Erythroblast (primary cell): ENCODE measurements at regions not wholly inside any gene's neighbourhood (a gene's known extent, or its start where the extent isn't known, plus 50 kb on each side); places are given as distances from the start of the nearest gene placed in this dataset.

Experiments
- GATA1 ChIP-seq: IDR thresholded peaks from 2 replicates; pipeline ENCODE4 v1.6.1; 2011; ENCODE audit warnings: low read depth, mild to moderate bottlenecking, control low read depth, low read length, moderate library complexity
- POLR2A ChIP-seq: IDR thresholded peaks from 2 replicates; pipeline ENCODE4 v1.6.1; 2011; ENCODE audit warnings: mild to moderate bottlenecking, low read length

GRCh38 chr9:118295413-118295812 lies 591.2 kb downstream of the TLR4 start:
- TF ChIP-seq POLR2A, result no peak
- no peak for TF ChIP-seq GATA1
